T-helper 1 cell treated with Interleukin-12 subunit alpha and Interleukin-12 subunit beta and Interleukin-4 antibody, amounts not matched to agents 30 ng/mL and 1 ng/mL, for 36 hours (primary cell): ENCODE measurements at regions not wholly inside any gene's neighbourhood (a gene's known extent, or its start where the extent isn't known, plus 50 kb on each side); places are given as distances from the start of the nearest gene placed in this dataset.
"Not testable (repeated sequence)": the region's sequence is repeated elsewhere in the genome, so short reads cannot be mapped to it uniquely, and the experiment has no call there.

Experiments
- intact Hi-C: fragments of 100-400 bp; cut with micrococcal nuclease; formaldehyde crosslinking; loops from one replicate; pipeline ENCODE4 v1.15.1; 2024

DNA sequence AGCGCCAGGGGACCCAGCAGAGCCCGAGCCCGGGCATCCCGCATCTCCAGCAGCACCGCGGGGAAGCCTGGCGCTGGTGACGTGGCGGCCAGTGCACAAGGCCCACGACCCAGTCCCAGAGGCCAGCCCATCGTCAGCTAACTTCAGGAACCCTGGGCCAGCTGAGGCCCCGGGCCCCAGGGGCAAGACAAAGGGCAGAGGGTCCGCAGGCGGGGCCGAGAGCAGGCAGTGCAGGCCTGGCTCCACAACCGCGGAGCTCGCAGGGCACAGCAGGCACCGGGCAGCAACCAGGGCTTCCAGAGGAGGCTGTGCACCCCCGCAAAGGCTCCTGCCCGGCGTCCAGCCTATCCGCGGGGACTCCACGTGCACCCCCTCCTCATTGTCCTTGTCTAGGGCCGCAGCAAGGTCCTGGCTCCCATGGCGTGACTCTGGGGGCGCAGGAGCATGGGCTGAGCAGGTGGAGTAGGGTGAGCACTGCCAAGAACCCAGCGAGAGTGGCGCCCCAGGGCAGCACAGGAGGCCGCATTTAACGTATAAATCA is 352.5 kb downstream of the KCNJ18 start:
- intact Hi-C loops, result not testable (repeated sequence)

DNA sequence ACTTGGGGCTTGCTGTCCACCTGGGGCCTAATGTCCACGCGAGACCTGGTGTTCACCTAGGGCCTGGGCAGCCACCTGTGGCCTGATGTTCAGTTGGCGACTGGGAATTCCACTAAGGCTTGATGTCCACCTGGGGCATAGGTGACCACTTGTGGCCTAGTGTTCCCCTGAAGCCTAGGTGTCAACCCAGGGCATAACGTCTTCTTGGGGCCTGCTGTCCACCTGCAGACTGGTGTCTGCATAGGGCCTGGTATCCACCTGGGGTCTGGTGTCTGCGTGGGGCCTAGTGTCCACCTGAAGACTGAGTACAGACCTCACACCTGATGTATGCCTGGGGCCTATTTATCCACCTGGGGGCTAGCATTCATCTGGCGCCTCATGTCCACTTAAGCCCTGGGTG is 355.2 kb downstream of the KCNJ18 start:
- intact Hi-C loops, result not testable (repeated sequence)

DNA sequence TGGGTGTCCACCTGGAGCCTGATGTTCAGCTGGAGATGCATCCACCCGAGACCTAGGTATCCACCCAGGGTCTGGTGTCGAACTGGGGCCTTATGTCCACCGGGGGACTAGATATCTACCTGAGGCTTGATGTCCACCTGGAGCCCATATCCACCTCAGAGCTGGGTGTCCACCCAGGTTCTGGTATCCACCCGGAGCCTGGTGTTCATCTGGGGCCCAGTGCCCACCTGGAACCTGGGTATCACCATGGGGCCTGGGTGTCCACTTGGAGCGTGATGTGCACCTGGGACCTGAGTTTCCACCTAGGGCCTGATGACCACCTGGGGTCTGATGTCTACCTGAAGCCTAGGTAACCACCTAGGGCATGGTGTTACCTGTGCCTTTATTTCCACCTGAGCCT is 355.9 kb downstream of the KCNJ18 start:
- intact Hi-C loops, result not testable (repeated sequence)

DNA sequence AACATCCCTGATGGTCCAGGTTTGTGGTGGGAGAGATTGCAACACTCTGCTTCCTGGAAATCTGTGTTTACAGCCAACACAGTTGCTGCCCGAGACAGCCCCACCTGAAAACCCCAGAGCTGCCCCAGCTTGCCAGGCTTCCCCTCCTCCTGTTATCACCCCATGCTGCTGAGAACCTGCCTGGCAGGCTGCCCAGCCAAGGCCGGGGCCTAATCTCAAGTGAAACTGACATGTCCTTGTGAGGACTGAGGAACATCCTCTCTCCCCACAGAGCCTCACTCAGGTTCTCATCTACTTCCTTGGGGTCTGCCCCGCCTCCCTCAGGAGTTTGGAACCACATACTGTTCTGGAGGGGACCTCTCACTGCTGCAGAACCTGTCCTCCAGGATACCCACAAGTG is 358.4 kb downstream of the KCNJ18 start:
- intact Hi-C loops, result not testable (repeated sequence)

DNA sequence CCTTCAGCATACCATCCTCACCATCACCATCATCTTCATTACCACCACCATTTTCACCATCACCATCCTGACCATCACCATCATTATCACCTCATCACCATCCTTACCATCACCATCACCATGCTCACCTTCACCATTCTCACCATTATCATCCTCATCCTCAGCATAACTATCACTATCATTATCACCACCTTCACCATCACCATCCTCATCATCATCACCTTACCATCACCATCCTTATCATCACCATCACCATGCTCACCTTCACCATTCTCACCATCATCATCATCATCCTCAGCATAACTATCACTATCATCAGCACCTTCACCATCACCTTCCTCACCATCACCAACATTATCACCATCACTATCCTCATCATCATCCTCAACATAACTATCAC is 360.4 kb downstream of the KCNJ18 start:
- intact Hi-C loops, result not testable (repeated sequence)

DNA sequence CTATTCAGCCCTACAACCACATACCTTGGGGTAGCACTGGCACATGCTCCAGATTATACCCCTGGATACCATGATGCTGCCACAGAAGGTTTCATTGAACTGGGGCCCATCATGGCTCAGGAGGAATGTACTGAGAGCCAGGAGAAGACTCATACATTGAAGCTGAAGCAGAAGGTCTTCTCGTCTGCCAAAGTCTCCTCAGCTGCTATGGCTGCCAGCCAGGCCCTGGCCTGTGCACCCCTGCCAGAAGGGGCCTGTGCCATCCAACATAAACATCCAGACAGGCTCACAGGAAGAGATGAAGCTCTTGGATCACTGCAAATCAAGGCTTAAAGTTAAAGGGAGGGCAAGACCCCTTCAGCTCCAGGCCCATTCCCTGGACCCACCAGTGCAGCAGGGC is 364.2 kb downstream of the KCNJ18 start:
- intact Hi-C loops, result not testable (repeated sequence)

DNA sequence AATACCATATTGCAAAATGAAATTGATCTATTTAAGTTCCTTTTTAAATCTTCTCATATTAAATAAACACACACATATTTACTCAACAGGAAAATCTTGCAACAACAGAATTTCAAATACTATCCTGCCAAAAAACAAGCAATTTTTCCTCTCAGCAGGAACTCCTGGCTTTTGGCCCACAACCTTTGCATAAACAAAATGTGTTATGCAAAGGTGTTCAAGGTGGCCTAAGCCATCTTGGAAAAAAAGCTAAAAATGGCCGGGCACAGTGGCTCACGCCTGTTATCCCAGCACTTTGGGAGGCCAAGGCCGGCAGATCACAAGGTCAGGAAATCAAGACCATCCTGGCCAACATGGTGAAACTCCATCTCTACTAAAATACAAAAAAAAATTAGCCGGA is 383.6 kb downstream of the KCNJ18 start:
- intact Hi-C loops, result not testable (repeated sequence)

DNA sequence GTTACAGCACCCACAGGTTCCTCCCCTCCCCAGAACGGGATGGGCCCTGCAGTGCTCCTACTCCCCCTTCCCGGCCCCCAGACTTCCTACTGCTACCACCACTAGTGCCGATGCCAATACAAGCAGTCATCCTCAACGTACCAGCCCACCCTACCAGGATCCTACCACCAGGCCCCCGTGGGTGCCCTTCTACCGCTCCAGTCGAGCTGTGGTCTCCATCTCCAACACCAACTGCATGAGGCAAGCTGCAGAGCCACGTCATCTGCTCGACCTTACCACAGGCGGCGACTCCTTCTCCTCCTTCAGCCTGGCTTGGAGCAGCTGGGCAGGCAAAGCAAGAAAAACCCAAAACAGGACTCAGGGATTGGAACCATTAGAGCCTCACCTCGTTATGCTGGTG is 396.3 kb downstream of the KCNJ18 start:
- intact Hi-C loops, result not testable (repeated sequence)

DNA sequence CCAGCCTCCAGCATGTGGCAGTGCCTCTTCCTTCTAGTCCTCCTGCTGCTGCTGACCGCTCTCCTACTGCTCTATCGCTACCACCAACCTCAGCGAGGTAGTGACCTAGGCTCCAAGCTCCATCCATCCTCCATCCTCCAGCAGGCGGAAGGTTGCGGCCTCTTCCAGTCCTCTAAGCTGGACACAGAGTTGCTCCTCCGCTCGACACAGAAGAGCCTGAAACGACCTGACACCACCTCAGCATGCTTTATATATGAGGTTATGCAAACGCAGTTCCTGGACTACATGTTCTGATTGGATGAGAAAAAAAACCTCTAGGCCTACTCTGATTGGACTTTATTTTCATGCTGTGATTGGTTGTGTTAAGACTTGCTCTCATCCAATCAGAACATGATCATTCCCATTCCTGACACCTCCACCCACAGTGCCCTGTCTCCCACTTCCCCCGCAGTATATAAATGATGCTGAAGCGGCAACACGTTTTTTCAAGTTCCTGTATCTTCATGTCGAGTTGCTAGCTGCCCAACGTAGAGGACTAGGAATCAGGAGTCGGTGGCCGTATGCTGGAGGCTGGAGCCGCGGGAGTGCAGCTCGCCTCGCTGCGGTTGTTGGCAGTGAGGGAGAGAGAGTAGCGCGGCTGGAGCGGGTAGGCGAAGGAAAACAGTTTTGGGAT is 398.1 kb downstream of the KCNJ18 start:
- intact Hi-C loops, result no loop called here

DNA sequence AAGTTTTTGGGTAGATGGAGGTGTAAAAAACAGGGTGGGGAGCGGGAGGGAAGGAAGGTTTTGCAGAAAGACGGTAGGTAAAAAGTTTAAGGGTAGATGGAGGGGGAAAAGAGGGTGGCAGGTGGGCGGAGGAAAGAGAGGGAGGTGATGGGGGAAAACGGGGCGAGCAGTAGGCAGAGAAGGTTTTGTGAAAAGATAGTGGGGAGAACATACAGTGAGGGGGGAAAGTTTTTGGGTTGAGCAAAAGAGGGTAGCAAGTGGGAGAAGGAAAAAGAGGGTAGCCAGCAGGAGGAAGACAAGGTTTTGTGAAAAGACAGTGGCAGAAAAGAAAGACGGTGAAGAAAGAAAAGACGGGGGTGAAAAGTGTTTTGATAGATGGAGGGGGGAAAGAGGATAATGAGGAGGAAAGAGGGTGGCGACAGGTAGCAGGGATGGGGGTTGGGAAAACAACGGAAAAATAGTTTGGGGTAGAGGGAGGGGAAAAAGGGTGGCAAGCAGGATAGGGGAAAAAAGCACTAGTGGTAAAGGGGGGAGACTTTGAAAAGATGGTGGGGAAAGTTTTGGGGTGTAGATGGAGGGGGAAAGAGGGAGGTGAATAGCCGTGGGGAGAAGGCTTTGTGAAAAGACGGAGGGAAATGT is 398.8 kb downstream of the KCNJ18 start:
- intact Hi-C loops, result not testable (repeated sequence)

DNA sequence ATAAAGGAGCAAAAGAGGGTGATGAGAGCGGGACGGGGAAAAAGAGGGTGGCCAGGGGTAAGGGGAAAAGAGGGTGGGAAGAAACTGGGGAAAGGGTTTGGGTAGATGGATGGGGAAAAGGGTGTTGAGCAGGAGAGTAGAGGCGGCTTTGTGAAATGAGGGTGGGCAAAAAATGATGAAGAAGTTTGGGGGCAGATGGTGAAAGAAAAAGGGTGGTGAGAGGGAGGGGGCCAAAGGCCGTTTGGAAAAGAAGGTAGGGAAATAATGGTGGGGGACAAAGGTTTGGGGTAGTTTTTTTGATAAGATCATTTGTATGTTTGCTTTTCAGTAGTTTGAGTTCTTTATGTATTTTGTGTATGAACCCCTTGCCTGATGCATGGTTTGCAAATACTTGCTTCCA is 399.5 kb downstream of the KCNJ18 start:
- intact Hi-C loops, result not testable (repeated sequence)

DNA sequence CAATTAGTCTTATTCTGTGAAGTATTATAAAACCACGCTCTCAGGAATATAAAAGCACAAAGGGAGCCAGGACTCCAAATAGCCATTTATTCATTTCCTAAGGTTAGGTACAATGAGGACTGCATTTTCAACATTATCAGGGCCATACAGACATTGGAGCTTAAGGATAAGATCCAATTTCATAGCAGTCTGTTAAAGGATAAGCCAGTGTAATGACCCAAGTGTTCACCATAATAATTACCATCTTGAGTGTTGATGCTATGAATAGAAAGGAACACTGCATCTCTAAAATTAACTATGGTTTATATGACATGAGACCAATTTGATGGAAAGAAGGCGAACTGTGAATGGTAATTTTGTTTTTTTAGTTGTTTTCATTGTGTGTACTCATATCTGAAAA is 403.1 kb downstream of the KCNJ18 start:
- intact Hi-C loops, result not testable (repeated sequence)

DNA sequence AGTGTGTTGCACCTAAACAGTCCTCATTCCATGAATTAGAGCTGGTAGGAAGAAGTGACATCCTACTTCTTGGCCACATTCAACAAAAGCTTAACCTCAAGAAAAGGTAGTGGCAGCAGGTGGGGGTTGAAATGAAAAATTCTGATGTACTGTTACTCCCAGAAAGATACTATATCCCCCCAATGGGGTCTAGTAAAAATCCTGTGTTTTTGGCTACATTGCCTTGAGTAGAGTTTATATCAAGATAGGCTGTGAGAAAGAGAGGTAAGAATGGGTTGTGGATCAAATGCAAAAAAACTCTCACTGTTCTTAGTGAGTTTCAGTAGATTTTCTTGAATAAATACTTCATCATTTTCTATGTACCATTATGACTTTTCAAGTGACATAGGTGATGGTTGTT is 407.3 kb downstream of the KCNJ18 start:
- intact Hi-C loops, result not testable (repeated sequence)

DNA sequence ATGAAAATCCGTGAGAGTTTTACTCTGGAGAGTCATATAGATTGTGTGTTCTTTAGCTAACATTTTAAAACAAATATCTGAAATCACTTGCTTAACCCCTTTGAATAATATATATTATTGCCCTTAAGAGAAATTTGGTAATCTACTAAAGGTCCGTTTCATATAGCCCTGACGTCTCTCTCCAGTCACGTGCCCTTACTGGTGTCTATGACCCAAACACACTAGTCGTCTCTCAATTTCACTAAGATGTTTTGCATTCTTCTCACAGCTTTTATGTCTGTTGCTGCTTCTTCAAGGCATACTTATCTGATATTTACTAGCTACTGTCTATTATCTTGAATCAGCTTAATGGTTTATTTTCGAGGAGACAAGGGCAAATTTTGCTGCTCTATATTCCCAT is 409.9 kb downstream of the KCNJ18 start:
- intact Hi-C loops, result no loop called here

DNA sequence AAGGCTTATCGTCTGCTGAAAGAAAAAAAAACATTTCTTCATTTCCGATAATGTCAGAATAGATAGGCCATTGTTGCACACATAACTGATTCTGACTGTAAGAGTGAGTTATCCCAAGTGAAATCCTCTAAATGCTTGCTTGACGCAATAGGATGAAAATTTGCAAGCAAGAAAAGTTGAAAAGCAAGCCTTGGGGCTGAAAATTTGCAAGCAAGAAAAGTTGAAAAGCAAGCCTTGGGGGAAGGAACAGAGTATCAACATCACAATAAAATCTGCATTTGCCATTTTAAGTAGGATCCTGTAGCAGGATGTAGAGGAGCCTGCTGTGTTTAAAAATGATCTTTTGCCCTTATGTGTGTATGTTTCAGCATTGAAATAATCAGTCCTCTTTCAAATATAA is 424.4 kb downstream of the KCNJ18 start:
- intact Hi-C loops, result not testable (repeated sequence)

DNA sequence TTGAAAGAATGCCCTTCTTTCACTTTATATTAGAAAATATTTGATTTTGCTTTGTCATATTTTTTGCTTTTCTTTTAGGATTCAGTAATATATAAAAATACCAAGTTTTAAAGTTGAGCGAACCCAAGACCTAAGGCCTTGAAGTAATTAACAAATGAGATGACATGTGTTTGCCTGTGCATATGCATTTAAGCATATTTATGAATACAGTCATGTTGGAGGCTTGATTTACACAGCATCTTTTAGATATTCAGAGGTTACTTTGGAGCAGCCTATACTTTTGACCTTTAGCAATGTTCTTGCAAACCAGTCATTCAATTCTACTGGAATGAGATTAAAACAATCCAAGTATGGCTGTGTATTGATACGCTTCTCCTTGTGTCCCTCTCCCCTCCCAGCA is 425.1 kb downstream of the KCNJ18 start:
- intact Hi-C loops, result not testable (repeated sequence)

DNA sequence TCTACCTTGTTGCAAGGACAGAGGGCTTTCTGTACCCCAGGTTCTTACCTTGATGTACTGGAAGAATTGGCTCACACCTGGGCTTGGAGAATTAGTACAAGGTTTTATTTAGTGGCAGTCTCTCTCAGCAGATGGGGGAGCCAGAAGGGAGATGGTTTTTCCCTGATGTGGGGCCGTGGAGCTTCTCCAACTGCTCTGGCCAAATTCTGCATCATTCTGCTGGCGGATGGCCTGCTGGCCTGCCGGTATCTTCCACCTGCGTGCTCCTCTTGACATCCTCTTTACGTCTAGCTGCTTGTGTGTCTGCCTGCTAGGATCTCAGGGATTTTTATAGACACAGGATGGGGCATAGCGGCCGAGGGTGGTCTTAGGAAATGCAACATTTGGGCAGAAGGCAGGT is 426.7 kb downstream of the KCNJ18 start:
- intact Hi-C loops, result not testable (repeated sequence)

DNA sequence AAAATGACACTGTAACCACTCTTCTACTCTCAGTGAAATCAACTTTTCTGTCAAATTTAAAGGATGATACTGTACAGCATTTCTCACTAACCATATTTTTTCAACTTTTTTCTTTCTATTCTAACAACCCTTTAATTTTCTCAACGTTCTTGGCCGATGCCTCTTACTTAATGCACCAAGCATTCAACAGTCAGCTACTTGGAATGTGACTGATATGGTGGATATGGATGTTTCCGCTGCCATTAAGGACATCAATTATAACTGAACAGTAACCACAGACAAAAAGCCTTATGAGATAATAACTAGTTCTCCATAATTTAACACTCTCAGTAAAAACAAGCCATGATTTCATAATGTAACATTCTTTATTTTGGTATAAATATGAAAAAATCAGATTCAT is 427.4 kb downstream of the KCNJ18 start:
- intact Hi-C loops, result not testable (repeated sequence)

DNA sequence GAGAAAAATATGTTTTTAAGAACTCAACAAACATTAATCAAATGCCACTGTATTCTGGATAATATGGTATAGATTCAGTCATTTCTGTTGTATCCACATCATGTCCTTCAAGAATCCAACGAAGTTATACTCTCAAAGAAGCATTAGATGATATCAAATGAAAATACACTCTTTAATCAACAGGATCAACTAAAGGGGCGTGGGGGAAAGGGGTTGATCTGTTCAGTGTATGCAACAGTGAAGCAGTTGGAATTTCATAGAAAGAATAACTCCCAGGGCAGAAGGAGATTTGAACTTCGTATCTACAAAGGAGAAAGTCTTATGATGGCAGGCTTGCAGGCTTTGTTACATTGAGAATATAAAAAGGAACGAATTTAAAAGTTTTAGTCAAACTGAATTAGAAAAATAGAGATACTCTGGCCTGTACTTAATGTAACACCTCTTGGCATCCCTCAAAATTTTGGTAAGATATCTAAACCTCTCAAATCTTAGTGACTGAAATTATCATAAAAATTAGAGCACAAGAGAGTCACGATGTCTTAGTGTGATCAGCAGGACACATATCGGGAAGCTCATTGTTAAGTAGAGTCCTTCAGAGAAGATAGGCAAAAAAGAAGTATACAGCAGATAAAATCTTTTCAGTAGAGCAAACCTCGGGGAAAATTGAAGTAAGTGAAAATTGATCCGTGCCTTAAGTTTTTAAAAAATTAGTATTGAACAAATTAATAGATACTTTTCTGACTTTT is 431.4 kb downstream of the KCNJ18 start:
- intact Hi-C loops, result no loop called here

DNA sequence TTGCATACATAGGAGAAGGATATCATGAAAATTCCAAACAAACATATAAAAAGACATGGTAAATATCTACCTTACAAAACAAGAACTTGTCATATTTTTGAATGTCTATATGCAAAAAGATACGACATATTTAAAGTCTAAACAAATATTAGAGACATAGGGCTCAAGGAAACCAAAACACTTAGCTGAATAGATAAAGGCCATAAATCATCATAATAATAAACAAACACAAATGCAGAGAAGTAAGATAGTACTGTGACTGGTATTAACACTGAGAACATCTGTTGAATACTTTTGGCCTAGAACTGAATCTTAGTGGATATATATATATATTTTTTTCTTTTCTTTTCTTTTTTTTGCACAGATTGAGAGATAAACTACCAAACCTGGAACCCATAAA is 435.8 kb downstream of the KCNJ18 start:
- intact Hi-C loops, result no loop called here

DNA sequence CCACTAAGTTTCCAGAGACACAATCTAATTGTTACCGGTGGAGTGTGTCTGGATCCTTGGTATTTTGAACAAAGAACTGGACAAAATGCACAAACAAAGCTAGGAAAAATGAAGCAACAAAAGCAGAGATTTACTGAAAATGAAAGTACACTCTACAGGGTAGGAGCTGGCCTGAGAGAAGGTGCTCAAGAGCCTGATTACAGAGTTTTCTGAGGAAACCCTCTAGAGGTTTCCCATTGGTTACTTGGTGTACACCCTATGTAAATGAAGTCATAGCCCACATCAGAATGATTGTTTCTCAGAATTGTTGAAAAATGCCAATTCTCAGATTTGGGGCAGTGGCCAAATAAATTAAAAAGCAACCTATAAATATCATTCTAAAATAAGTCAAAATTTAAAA is 436.4 kb downstream of the KCNJ18 start:
- intact Hi-C loops, result no loop called here

DNA sequence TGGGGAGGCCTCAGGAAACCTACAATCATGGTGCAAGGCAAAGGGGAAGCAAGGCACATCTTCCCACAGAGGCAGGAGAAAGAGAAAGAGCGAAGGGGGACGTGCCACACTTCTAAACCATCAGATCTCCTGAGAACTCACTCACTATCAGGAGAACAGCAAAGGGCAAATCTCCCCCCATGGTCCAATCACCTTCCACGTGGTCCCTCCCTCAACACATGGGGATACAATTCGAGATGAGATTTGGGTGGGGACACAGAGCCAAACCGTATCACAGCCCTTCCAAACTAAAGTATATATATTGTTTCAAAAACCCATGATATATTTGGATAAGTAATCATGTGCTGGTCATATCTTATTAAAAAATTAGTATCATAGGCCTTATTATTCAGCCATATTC is 437.6 kb downstream of the KCNJ18 start:
- intact Hi-C loops, result not testable (repeated sequence)
